ENCODE measurements at regions not wholly inside any gene's neighbourhood (a gene's known extent, or its start where the extent isn't known, plus 50 kb on each side); places are given as distances from the start of the nearest gene placed in this dataset.

GRCh38 chr10:21273400-21273968 is 252.0 kb downstream of the SKIDA1 start:
- no peak overlapping the region for H3K9ac ChIP-seq (ENCODE audit: low read length)
- H3K9me3 ChIP-seq (ENCODE audit: low read length), result no peaks in the 10 kb centered on the region
- H3K79me2 ChIP-seq (replicated peaks; ENCODE audit: insufficient read depth, low read length), result no peaks in the 10 kb centered on the region
- TF ChIP-seq, protein P1, sequence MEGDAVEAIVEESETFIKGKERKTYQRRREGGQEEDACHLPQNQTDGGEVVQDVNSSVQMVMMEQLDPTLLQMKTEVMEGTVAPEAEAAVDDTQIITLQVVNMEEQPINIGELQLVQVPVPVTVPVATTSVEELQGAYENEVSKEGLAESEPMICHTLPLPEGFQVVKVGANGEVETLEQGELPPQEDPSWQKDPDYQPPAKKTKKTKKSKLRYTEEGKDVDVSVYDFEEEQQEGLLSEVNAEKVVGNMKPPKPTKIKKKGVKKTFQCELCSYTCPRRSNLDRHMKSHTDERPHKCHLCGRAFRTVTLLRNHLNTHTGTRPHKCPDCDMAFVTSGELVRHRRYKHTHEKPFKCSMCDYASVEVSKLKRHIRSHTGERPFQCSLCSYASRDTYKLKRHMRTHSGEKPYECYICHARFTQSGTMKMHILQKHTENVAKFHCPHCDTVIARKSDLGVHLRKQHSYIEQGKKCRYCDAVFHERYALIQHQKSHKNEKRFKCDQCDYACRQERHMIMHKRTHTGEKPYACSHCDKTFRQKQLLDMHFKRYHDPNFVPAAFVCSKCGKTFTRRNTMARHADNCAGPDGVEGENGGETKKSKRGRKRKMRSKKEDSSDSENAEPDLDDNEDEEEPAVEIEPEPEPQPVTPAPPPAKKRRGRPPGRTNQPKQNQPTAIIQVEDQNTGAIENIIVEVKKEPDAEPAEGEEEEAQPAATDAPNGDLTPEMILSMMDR (IDR thresholded peaks at IDR 0.05; ENCODE audit: poor library complexity, severe bottlenecking), result no peak
- no peak for TF ChIP-seq EP300 (conservative IDR thresholded peaks at IDR 0.05; ENCODE audit: poor library complexity, severe bottlenecking)
- no peaks in the 10 kb centered on the region for H3K9me2 ChIP-seq (ENCODE audit: insufficient read depth, low read length)
- no peaks in the 10 kb centered on the region for H4K20me1 ChIP-seq (ENCODE audit: insufficient read depth)
- H3K27ac ChIP-seq (ENCODE audit: low read length), result no peak overlapping the region
- H2AFZ ChIP-seq (ENCODE audit: low read depth, low read length), result no peak overlapping the region
- no peak overlapping the region for H3K4me3 ChIP-seq (ENCODE audit: low read length)
- H3K27me3 ChIP-seq (ENCODE audit: insufficient read depth, low read depth, low read length), result no peaks in the 10 kb centered on the region
- no peak overlapping the region for H3K4me2 ChIP-seq (ENCODE audit: low read length)
- H3K36me3 ChIP-seq (ENCODE audit: insufficient read depth, low read length), result no peaks in the 10 kb centered on the region
- H3F3A ChIP-seq (ENCODE audit: insufficient read depth, low read length, poor library complexity, severe bottlenecking), result no peaks in the 10 kb centered on the region

GRCh38 chr10:21272643-21273399 is 252.7 kb downstream of the SKIDA1 start:
- Histone ChIP-seq H3K79me2 (replicated peaks; ENCODE audit: insufficient read depth, low read length) (no peaks in the 10 kb centered on the region), H4K20me1 (ENCODE audit: insufficient read depth) (no peaks in the 10 kb centered on the region), H3K4me3 (ENCODE audit: low read length) (no peak overlapping the region), H3K36me3 (ENCODE audit: insufficient read depth, low read length) (no peaks in the 10 kb centered on the region), H3K9me2 (ENCODE audit: insufficient read depth, low read length) (no peaks in the 10 kb centered on the region), H3K4me2 (ENCODE audit: low read length) (no peak overlapping the region), H2AFZ (ENCODE audit: low read depth, low read length) (no peak overlapping the region), H3K27ac (ENCODE audit: low read length) (no peak overlapping the region), H3F3A (ENCODE audit: insufficient read depth, low read length, poor library complexity, severe bottlenecking) (no peaks in the 10 kb centered on the region), H3K9me3 (ENCODE audit: low read length) (no peaks in the 10 kb centered on the region), H3K9ac (ENCODE audit: low read length) (no peak overlapping the region), H3K27me3 (ENCODE audit: insufficient read depth, low read depth, low read length) (no peaks in the 10 kb centered on the region)
- TF ChIP-seq SMC3 (conservative IDR thresholded peaks at IDR 0.05; ENCODE audit: poor library complexity) (no peak), POLR2AphosphoS5 (IDR thresholded peaks at IDR 0.05) (no peak), REST (IDR thresholded peaks at IDR 0.05; ENCODE audit: borderline replicate concordance) (no peak), RAD21 (conservative IDR thresholded peaks at IDR 0.05) (no peak), EP300 (conservative IDR thresholded peaks at IDR 0.05; ENCODE audit: poor library complexity, severe bottlenecking) (no peak), MXI1 (conservative IDR thresholded peaks at IDR 0.05; ENCODE audit: poor library complexity, severe bottlenecking) (no peak), EZH2 (IDR thresholded peaks at IDR 0.05; ENCODE audit: borderline replicate concordance, insufficient read depth, low read length, poor library complexity, severe bottlenecking) (no peak), TAF1 (IDR thresholded peaks at IDR 0.05; ENCODE audit: low read depth) (no peak)
- TF ChIP-seq, protein P1 (IDR thresholded peaks at IDR 0.05; ENCODE audit: poor library complexity, severe bottlenecking), result no peak
